MM.1S (cell line): ENCODE measurements at regions not wholly inside any gene's neighbourhood (a gene's known extent, or its start where the extent isn't known, plus 50 kb on each side); places are given as distances from the start of the nearest gene placed in this dataset.

Experiments used
- DNase-seq: peaks from one replicate; pipeline ENCODE4 v3.0.0-alpha.2; 2015
- H2AFZ ChIP-seq: fragments of 300-600 bp; sonication (generic); 2 replicates; pipeline ENCODE4 v1.6.0; 2016; ENCODE audit warnings: antibody characterized with exemption, low read length
- H3F3A ChIP-seq: fragments of 300-600 bp; sonication (generic); 2 replicates; pipeline ENCODE4 v1.6.1; 2016; ENCODE audit warnings: mild to moderate bottlenecking, antibody characterized with exemption, low read length, moderate library complexity, mixed read lengths; ENCODE audit not compliant: insufficient read depth
- H3K27ac ChIP-seq: fragments of 300-600 bp; sonication (generic); 2 replicates; pipeline ENCODE4 v1.5.1; 2016; ENCODE audit warnings: mild to moderate bottlenecking, low read length
- H3K27me3 ChIP-seq: fragments of 300-600 bp; sonication (generic); replicated peaks from 2 replicates; pipeline ENCODE4 v1.6.0; 2016; ENCODE audit warnings: low read length; ENCODE audit not compliant: insufficient read depth
- H3K36me3 ChIP-seq: fragments of 300-600 bp; sonication (generic); replicated peaks from 2 replicates; pipeline ENCODE4 v1.6.1; 2016; ENCODE audit warnings: mild to moderate bottlenecking, low read length, mixed read lengths; ENCODE audit not compliant: insufficient read depth
- H3K4me1 ChIP-seq: fragments of 300-600 bp; sonication (generic); 2 replicates; pipeline ENCODE4 v1.6.1; 2016; ENCODE audit warnings: low read length, mixed read lengths
- H3K4me2 ChIP-seq: fragments of 300-600 bp; sonication (generic); 2 replicates; pipeline ENCODE4 v1.6.0; 2016; ENCODE audit warnings: low read depth, low read length
- H3K4me3 ChIP-seq: fragments of 300-600 bp; sonication (generic); 2 replicates; pipeline ENCODE4 v1.5.1; 2016; ENCODE audit warnings: low read length, mixed read lengths
- H3K79me2 ChIP-seq: fragments of 300-600 bp; sonication (generic); 2 replicates; pipeline ENCODE4 v1.6.1; 2016; ENCODE audit warnings: mixed run types, low read length, mixed read lengths
- H3K9ac ChIP-seq: fragments of 300-600 bp; sonication (generic); 2 replicates; pipeline ENCODE4 v1.6.1; 2016; ENCODE audit warnings: low read length, mixed read lengths
- H3K9me2 ChIP-seq: fragments of 300-600 bp; sonication (generic); replicated peaks from 2 replicates; pipeline ENCODE4 v1.6.1; 2016; ENCODE audit warnings: mild to moderate bottlenecking, low read length, mixed read lengths; ENCODE audit not compliant: insufficient read depth
- H3K9me3 ChIP-seq: fragments of 300-600 bp; sonication (generic); replicated peaks from 2 replicates; pipeline ENCODE4 v1.6.1; 2016; ENCODE audit warnings: mild to moderate bottlenecking, low read length, mixed read lengths; ENCODE audit not compliant: insufficient read depth
- H4K20me1 ChIP-seq: fragments of 300-600 bp; sonication (generic); 2 replicates; pipeline ENCODE4 v1.6.1; 2016; ENCODE audit warnings: mild to moderate bottlenecking, low read length, moderate library complexity, mixed read lengths; ENCODE audit not compliant: insufficient read depth
- EZH2 ChIP-seq: fragments of 300-600 bp; sonication (generic); optimal IDR thresholded peaks from 2 replicates; pipeline ENCODE3; 2017; ENCODE audit warnings: low read depth, mild to moderate bottlenecking, antibody characterized with exemption, low read length, mixed read lengths
- EZH2phosphoT487 ChIP-seq: fragments of 300-600 bp; sonication (generic); IDR thresholded peaks from 2 replicates; pipeline ENCODE4 v1.6.1; 2018; ENCODE audit warnings: antibody characterized with exemption, low read length
- TF ChIP-seq, protein P1 (sequence below): fragments of 300-600 bp; sonication (generic); IDR thresholded peaks from 2 replicates; pipeline ENCODE4 v1.5.1; 2016; ENCODE audit warnings: antibody characterized with exemption, low read length, mixed read lengths

- Histone ChIP-seq H3K9me3 (no peaks in the 10 kb centered on the region), H3K9ac (no peak overlapping the region), H3K36me3 (no peaks in the 10 kb centered on the region), H3K79me2 (no peaks in the 10 kb centered on the region), H3K27me3 (no peaks in the 10 kb centered on the region), H3K4me3 (no peak overlapping the region), H3K4me1 (no peaks in the 10 kb centered on the region), H2AFZ (no peak overlapping the region), H3K4me2 (no peak overlapping the region), H4K20me1 (no peaks in the 10 kb centered on the region), H3K9me2 (no peaks in the 10 kb centered on the region), H3K27ac (no peak overlapping the region), H3F3A (no peaks in the 10 kb centered on the region)
- no peak for DNase-seq
- no peak for TF ChIP-seq EZH2
- TF ChIP-seq, protein P1, sequence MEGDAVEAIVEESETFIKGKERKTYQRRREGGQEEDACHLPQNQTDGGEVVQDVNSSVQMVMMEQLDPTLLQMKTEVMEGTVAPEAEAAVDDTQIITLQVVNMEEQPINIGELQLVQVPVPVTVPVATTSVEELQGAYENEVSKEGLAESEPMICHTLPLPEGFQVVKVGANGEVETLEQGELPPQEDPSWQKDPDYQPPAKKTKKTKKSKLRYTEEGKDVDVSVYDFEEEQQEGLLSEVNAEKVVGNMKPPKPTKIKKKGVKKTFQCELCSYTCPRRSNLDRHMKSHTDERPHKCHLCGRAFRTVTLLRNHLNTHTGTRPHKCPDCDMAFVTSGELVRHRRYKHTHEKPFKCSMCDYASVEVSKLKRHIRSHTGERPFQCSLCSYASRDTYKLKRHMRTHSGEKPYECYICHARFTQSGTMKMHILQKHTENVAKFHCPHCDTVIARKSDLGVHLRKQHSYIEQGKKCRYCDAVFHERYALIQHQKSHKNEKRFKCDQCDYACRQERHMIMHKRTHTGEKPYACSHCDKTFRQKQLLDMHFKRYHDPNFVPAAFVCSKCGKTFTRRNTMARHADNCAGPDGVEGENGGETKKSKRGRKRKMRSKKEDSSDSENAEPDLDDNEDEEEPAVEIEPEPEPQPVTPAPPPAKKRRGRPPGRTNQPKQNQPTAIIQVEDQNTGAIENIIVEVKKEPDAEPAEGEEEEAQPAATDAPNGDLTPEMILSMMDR: no peak
- no peak for TF ChIP-seq EZH2phosphoT487
These were observed 59.7 kb upstream of the TBX20 start for GRCh38 chr7:35313575-35313974.
